Liver (tissue), 3 donors: ENCODE measurements at regions not wholly inside any gene's neighbourhood (a gene's known extent, or its start where the extent isn't known, plus 50 kb on each side); places are given as distances from the start of the nearest gene placed in this dataset.

ENCODE experiments used
- EGR1 ChIP-seq, 2 donors: IDR thresholded peaks; 2 replicates each; pipeline ENCODE4 v1.6.1; 2016 to 2018; ENCODE audit warnings: antibody characterized with exemption in 2 of 2, low read depth in 2 of 2
- HNF4G ChIP-seq: IDR thresholded peaks from 2 replicates; pipeline ENCODE4 v1.6.1; 2016; ENCODE audit warnings: antibody characterized with exemption
- JUND ChIP-seq, 2 donors: IDR thresholded peaks; 2 replicates each; pipeline ENCODE4 v1.6.1; 2016; ENCODE audit warnings: antibody characterized with exemption in 2 of 2
- RAD21 ChIP-seq, 2 donors: IDR thresholded peaks; 2 replicates each; pipeline ENCODE4 v1.6.1; 2016; ENCODE audit warnings: antibody characterized with exemption in 2 of 2, mild to moderate bottlenecking in 2 of 2
- YY1 ChIP-seq: IDR thresholded peaks from 2 replicates; pipeline ENCODE4 v1.6.1; 2016; ENCODE audit warnings: antibody characterized with exemption, mild to moderate bottlenecking
- TF ChIP-seq, protein P1 (sequence below): fragments of 150-350 bp; IDR thresholded peaks from 2 replicates; pipeline ENCODE4 v1.5.1; 2017; ENCODE audit warnings: improper control_type of control experiment, low read depth, low read length; ENCODE audit not compliant: missing input control
- donor health status: healthy.
- donor health status: healthy.

DNA sequence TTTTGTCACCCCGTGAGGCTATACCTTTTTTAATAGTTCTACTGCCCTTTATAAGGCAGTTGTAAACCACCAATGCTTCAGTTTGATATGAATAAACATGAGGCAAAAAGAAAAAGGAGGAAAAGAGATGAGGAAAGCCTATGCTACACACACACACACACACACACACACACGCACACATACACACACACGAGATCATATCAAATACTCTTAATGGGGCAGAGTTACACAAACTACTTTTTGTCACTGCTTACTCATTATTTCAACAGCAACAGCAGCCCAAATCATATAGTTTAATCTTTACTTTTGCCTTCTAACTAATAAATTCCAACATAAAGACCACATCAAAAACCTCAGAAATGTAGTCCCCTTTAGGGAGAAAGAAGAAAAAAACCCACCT lies 116.8 kb upstream of the PAM start:
- TF ChIP-seq, protein P1, sequence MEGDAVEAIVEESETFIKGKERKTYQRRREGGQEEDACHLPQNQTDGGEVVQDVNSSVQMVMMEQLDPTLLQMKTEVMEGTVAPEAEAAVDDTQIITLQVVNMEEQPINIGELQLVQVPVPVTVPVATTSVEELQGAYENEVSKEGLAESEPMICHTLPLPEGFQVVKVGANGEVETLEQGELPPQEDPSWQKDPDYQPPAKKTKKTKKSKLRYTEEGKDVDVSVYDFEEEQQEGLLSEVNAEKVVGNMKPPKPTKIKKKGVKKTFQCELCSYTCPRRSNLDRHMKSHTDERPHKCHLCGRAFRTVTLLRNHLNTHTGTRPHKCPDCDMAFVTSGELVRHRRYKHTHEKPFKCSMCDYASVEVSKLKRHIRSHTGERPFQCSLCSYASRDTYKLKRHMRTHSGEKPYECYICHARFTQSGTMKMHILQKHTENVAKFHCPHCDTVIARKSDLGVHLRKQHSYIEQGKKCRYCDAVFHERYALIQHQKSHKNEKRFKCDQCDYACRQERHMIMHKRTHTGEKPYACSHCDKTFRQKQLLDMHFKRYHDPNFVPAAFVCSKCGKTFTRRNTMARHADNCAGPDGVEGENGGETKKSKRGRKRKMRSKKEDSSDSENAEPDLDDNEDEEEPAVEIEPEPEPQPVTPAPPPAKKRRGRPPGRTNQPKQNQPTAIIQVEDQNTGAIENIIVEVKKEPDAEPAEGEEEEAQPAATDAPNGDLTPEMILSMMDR: no peak
- TF ChIP-seq JUND (IDR thresholded peaks at IDR 0.05): no peak
- TF ChIP-seq YY1: no peak
- no peak for TF ChIP-seq HNF4G
- no peak for TF ChIP-seq EGR1 (IDR thresholded peaks at IDR 0.05; ENCODE audit: low read depth in 2 of 2)
- TF ChIP-seq RAD21 (IDR thresholded peaks at IDR 0.05): no peak
